HepG2 (cell line): ENCODE measurements at regions not wholly inside any gene's neighbourhood (a gene's known extent, or its start where the extent isn't known, plus 50 kb on each side); places are given as distances from the start of the nearest gene placed in this dataset.

Experiments used
- EED ChIP-seq: sonication (generic); formaldehyde crosslinking; IDR thresholded peaks from 2 replicates; pipeline ENCODE4 v1.5.0; 2020; ENCODE audit warnings: mild to moderate bottlenecking, missing genetic modification reagents
- ETV6 ChIP-seq: sonication (generic); formaldehyde crosslinking; conservative IDR thresholded peaks from 2 replicates; pipeline ENCODE4 v1.4.0; 2020; ENCODE audit warnings: missing genetic modification reagents
- MIXL1 ChIP-seq: IDR thresholded peaks from 2 replicates; pipeline ENCODE4 v1.6.1; 2016
- NCOA2 ChIP-seq: sonication (generic); formaldehyde crosslinking; IDR thresholded peaks from 2 replicates; pipeline ENCODE4 v1.8.0; 2022; ENCODE audit warnings: inconsistent platforms
- NCOA5 ChIP-seq: sonication (generic); formaldehyde crosslinking; IDR thresholded peaks from 2 replicates; pipeline ENCODE4 v1.4.0; 2020; ENCODE audit warnings: missing genetic modification reagents
- PCBP2 ChIP-seq: fragments of 200-400 bp; formaldehyde crosslinking; optimal IDR thresholded peaks from 2 replicates; pipeline ENCODE3; 2018; ENCODE audit warnings: low read length, low read depth; ENCODE audit not compliant: poor library complexity, severe bottlenecking
- RAD51 ChIP-seq: fragments of 450-650 bp; IDR thresholded peaks from 2 replicates; pipeline ENCODE4 v1.6.1; 2016; ENCODE audit warnings: borderline replicate concordance
- SMC3 ChIP-seq: IDR thresholded peaks from 2 replicates; pipeline ENCODE4 v1.6.1; 2011; ENCODE audit warnings: low read length, improper control_type of control experiment
- ZNF251 ChIP-seq: sonication (generic); formaldehyde crosslinking; IDR thresholded peaks from 2 replicates; pipeline ENCODE4 v1.9.0; 2021; ENCODE audit warnings: mild to moderate bottlenecking, missing genetic modification reagents
- ZNF766 ChIP-seq: sonication (generic); formaldehyde crosslinking; IDR thresholded peaks from 2 replicates; pipeline ENCODE4 v1.5.0; 2020; ENCODE audit warnings: missing genetic modification reagents, borderline replicate concordance
- TF ChIP-seq, protein P1 (sequence below): sonication (generic); formaldehyde crosslinking; IDR thresholded peaks from 2 replicates; pipeline ENCODE4 v1.5.0; 2020; ENCODE audit warnings: mild to moderate bottlenecking, missing genetic modification reagents, moderate library complexity
- TF ChIP-seq, protein P2 (sequence below): sonication (generic); formaldehyde crosslinking; IDR thresholded peaks from 2 replicates; pipeline ENCODE4 v1.4.0; 2020; ENCODE audit warnings: missing genetic modification reagents, borderline replicate concordance
- TF ChIP-seq, protein P3 (sequence below): sonication (generic); formaldehyde crosslinking; IDR thresholded peaks from 2 replicates; pipeline ENCODE4 v1.4.0; 2020; ENCODE audit warnings: missing genetic modification reagents

DNA sequence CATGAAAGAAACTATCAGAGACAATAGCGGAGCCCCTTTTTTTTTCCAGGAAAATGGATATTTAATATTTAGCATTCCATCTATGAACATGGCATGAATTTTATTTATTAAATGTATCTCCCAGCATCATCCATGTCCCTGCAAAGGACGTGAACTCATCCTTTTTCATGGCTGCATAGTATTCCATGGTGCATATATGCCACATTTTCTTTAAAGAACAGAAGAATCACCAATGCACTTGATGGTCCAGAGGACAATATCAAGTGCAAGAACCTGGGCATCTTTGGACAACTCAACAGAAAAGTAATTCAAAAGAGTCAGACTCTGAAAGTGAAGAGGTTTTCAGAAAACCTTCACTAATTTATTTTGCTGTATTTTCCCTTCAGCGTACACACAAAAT, 133.0 kb upstream of the SLC7A14 start:
- TF ChIP-seq NCOA5 = no peak
- TF ChIP-seq SMC3 = no peak
- TF ChIP-seq, protein P1, sequence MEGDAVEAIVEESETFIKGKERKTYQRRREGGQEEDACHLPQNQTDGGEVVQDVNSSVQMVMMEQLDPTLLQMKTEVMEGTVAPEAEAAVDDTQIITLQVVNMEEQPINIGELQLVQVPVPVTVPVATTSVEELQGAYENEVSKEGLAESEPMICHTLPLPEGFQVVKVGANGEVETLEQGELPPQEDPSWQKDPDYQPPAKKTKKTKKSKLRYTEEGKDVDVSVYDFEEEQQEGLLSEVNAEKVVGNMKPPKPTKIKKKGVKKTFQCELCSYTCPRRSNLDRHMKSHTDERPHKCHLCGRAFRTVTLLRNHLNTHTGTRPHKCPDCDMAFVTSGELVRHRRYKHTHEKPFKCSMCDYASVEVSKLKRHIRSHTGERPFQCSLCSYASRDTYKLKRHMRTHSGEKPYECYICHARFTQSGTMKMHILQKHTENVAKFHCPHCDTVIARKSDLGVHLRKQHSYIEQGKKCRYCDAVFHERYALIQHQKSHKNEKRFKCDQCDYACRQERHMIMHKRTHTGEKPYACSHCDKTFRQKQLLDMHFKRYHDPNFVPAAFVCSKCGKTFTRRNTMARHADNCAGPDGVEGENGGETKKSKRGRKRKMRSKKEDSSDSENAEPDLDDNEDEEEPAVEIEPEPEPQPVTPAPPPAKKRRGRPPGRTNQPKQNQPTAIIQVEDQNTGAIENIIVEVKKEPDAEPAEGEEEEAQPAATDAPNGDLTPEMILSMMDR (CRISPR knock-in tag) = no peak
- no peak for TF ChIP-seq ZNF251 (CRISPR knock-in tag)
- no peak for TF ChIP-seq RAD51
- no peak for TF ChIP-seq PCBP2
- no peak for TF ChIP-seq NCOA2 (CRISPR knock-in tag)
- no peak for TF ChIP-seq ZNF766 (CRISPR knock-in tag)
- no peak for TF ChIP-seq ETV6
- TF ChIP-seq, protein P2, sequence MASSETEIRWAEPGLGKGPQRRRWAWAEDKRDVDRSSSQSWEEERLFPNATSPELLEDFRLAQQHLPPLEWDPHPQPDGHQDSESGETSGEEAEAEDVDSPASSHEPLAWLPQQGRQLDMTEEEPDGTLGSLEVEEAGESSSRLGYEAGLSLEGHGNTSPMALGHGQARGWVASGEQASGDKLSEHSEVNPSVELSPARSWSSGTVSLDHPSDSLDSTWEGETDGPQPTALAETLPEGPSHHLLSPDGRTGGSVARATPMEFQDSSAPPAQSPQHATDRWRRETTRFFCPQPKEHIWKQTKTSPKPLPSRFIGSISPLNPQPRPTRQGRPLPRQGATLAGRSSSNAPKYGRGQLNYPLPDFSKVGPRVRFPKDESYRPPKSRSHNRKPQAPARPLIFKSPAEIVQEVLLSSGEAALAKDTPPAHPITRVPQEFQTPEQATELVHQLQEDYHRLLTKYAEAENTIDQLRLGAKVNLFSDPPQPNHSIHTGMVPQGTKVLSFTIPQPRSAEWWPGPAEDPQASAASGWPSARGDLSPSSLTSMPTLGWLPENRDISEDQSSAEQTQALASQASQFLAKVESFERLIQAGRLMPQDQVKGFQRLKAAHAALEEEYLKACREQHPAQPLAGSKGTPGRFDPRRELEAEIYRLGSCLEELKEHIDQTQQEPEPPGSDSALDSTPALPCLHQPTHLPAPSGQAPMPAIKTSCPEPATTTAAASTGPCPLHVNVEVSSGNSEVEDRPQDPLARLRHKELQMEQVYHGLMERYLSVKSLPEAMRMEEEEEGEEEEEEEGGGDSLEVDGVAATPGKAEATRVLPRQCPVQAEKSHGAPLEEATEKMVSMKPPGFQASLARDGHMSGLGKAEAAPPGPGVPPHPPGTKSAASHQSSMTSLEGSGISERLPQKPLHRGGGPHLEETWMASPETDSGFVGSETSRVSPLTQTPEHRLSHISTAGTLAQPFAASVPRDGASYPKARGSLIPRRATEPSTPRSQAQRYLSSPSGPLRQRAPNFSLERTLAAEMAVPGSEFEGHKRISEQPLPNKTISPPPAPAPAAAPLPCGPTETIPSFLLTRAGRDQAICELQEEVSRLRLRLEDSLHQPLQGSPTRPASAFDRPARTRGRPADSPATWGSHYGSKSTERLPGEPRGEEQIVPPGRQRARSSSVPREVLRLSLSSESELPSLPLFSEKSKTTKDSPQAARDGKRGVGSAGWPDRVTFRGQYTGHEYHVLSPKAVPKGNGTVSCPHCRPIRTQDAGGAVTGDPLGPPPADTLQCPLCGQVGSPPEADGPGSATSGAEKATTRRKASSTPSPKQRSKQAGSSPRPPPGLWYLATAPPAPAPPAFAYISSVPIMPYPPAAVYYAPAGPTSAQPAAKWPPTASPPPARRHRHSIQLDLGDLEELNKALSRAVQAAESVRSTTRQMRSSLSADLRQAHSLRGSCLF = no peak
- TF ChIP-seq MIXL1 (CRISPR knock-in tag) = no peak
- TF ChIP-seq, protein P3, sequence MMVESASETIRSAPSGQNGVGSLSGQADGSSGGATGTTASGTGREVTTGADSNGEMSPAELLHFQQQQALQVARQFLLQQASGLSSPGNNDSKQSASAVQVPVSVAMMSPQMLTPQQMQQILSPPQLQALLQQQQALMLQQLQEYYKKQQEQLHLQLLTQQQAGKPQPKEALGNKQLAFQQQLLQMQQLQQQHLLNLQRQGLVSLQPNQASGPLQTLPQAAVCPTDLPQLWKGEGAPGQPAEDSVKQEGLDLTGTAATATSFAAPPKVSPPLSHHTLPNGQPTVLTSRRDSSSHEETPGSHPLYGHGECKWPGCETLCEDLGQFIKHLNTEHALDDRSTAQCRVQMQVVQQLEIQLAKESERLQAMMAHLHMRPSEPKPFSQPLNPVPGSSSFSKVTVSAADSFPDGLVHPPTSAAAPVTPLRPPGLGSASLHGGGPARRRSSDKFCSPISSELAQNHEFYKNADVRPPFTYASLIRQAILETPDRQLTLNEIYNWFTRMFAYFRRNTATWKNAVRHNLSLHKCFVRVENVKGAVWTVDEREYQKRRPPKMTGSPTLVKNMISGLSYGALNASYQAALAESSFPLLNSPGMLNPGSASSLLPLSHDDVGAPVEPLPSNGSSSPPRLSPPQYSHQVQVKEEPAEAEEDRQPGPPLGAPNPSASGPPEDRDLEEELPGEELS = no peak
- no peak for TF ChIP-seq EED (CRISPR knock-in tag)
